ENCODE measurements at regions not wholly inside any gene's neighbourhood (a gene's known extent, or its start where the extent isn't known, plus 50 kb on each side); places are given as distances from the start of the nearest gene placed in this dataset.

DNA sequence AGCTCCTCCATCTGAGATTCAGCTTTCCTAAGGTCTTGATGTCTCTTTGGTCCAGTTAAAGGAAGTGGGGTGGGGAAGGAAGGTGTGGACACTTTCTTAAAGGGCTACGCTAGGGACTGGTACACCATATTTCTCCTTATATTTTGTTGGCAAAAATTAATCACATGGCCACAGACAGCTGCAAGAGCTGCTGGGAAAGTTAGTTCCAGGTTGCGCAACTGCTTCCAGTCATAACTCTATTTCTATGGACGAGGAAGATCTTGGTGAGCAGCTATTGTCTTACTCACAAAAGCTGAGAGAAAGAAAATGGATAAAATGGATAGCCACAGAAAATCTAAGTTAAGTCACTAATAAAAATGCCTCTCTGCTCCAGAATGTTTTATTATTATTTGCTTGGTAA, 60.7 kb upstream of the PPM1B start:
- no peaks in the 10 kb centered on the region for H3K9me3 Mint-ChIP-seq (ENCODE audit: unreplicated experiment)
- no peaks in the 10 kb centered on the region for H3K27me3 Mint-ChIP-seq (ENCODE audit: unreplicated experiment)
- H3K4me3 Mint-ChIP-seq (ENCODE audit: unreplicated experiment), result no peak overlapping the region
- no peaks in the 10 kb centered on the region for H3K36me3 Mint-ChIP-seq (ENCODE audit: unreplicated experiment)
- no peak for DNase-seq (ENCODE audit: extremely low spot score, unreplicated experiment)
- no peaks in the 10 kb centered on the region for H3K4me1 Mint-ChIP-seq (ENCODE audit: unreplicated experiment)
- H3K27ac Mint-ChIP-seq (ENCODE audit: unreplicated experiment), result no peak overlapping the region
- TF ChIP-seq, protein P1, sequence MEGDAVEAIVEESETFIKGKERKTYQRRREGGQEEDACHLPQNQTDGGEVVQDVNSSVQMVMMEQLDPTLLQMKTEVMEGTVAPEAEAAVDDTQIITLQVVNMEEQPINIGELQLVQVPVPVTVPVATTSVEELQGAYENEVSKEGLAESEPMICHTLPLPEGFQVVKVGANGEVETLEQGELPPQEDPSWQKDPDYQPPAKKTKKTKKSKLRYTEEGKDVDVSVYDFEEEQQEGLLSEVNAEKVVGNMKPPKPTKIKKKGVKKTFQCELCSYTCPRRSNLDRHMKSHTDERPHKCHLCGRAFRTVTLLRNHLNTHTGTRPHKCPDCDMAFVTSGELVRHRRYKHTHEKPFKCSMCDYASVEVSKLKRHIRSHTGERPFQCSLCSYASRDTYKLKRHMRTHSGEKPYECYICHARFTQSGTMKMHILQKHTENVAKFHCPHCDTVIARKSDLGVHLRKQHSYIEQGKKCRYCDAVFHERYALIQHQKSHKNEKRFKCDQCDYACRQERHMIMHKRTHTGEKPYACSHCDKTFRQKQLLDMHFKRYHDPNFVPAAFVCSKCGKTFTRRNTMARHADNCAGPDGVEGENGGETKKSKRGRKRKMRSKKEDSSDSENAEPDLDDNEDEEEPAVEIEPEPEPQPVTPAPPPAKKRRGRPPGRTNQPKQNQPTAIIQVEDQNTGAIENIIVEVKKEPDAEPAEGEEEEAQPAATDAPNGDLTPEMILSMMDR (IDR thresholded peaks at IDR 0.05), result no peak

DNA sequence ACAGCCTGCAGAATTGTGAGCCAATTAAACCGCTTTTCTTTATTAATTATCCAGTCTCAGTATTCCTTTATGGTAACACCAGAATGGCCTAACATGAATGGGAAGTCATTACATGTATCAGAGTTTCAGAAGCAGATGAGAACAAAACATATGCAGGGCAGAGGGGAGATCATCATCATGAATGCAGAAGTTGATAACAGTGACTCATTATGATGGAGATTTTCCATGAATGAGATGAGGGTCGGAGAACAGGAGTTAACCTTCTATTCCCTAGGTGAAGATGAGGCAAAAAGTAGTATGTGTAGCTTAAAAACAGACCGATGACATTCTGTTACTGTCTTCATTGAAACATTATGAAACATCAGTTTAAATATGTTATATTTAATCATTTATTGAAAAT, 59.5 kb upstream of the PPM1B start:
- H3K4me1 Mint-ChIP-seq (ENCODE audit: unreplicated experiment), result no peaks in the 10 kb centered on the region
- no peaks in the 10 kb centered on the region for H3K9me3 Mint-ChIP-seq (ENCODE audit: unreplicated experiment)
- no peak for DNase-seq (ENCODE audit: extremely low spot score, unreplicated experiment)
- H3K4me3 Mint-ChIP-seq (ENCODE audit: unreplicated experiment), result no peak overlapping the region
- TF ChIP-seq, protein P1 (IDR thresholded peaks at IDR 0.05), result no peak
- no peak overlapping the region for H3K27ac Mint-ChIP-seq (ENCODE audit: unreplicated experiment)
- H3K27me3 Mint-ChIP-seq (ENCODE audit: unreplicated experiment), result no peaks in the 10 kb centered on the region
- H3K36me3 Mint-ChIP-seq (ENCODE audit: unreplicated experiment), result no peaks in the 10 kb centered on the region

DNA sequence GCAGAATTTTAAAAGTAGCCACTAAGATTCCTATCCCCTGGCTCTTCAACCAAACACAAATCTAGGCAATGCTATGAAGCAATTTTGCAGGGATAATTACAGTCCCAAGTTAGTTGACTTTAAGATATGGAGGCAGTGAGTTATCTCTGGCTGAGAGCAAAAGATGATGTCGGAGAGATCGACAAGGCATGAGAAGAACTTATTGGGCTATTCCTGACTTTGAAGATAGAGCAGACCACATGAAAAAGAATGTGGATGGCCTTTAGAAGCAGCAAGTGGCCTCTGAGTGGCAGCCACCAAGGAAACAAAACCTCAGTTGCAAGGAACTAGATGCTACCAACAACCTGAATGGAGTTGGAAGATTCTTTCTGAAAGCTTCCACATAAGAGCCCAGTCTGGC, 58.2 kb upstream of the PPM1B start:
- H3K4me3 Mint-ChIP-seq (ENCODE audit: unreplicated experiment), result no peak overlapping the region
- no peak overlapping the region for H3K27ac Mint-ChIP-seq (ENCODE audit: unreplicated experiment)
- no peaks in the 10 kb centered on the region for H3K9me3 Mint-ChIP-seq (ENCODE audit: unreplicated experiment)
- H3K27me3 Mint-ChIP-seq (ENCODE audit: unreplicated experiment), result no peaks in the 10 kb centered on the region
- H3K4me1 Mint-ChIP-seq (ENCODE audit: unreplicated experiment), result no peaks in the 10 kb centered on the region
- H3K36me3 Mint-ChIP-seq (ENCODE audit: unreplicated experiment), result no peaks in the 10 kb centered on the region
- DNase-seq (ENCODE audit: extremely low spot score, unreplicated experiment), result no peak
- TF ChIP-seq, protein P1 (IDR thresholded peaks at IDR 0.05), result no peak

DNA sequence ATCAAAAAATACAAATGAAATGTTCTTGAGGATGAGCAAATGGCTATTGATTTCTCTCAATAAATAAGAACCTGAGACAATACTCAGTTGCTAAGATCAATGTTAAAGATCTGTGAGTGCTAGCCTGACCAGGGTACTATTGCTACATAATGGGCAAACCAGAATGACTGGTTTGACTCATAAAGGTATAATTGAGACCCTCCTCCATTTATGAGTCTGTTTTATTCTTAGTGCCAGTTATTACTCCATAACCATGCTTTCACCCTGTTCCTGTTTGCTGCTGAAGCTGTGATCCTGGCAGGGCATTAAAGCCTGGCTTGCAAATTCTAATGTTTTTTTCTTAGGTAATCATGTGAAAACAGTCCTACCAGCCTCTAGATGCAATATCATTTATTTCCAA, 56.6 kb upstream of the PPM1B start:
- no peaks in the 10 kb centered on the region for H3K27me3 Mint-ChIP-seq (ENCODE audit: unreplicated experiment)
- TF ChIP-seq, protein P1 (IDR thresholded peaks at IDR 0.05), result no peak
- H3K4me1 Mint-ChIP-seq (ENCODE audit: unreplicated experiment), result no peaks in the 10 kb centered on the region

DNA sequence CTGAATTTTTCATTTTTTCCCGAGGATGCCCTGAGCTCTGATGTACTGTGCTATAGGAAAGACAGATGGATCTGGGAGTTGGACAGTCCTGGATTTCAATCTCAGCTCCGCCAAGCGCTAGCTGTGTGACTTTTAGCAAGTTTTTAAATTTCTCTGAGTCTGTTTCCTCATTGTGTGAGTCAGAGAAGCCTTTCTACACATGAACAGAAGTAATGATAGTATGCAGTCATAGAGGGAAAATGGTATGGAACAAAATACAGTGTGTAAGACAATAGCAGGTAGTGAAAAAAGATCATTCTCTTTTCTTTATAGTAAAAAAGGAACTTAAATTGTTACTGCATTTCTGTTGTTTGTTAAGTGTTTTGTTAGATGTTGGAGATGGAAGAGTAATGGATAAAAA, 52.4 kb upstream of the PPM1B start:
- no peaks in the 10 kb centered on the region for H3K36me3 Mint-ChIP-seq (ENCODE audit: unreplicated experiment)
- no peaks in the 10 kb centered on the region for H3K9me3 Mint-ChIP-seq (ENCODE audit: unreplicated experiment)
- no peak for DNase-seq (ENCODE audit: extremely low spot score, unreplicated experiment)
- H3K27ac Mint-ChIP-seq (ENCODE audit: unreplicated experiment), result no peak overlapping the region
- TF ChIP-seq, protein P1 (IDR thresholded peaks at IDR 0.05), result no peak
- H3K4me3 Mint-ChIP-seq (ENCODE audit: unreplicated experiment), result no peak overlapping the region
- peaks cover 3% of the 10 kb centered on the region for H3K27me3 Mint-ChIP-seq (ENCODE audit: unreplicated experiment)
- peaks cover 4% of the 10 kb centered on the region for H3K4me1 Mint-ChIP-seq (ENCODE audit: unreplicated experiment)

More for the DNA sequence above, 56.6 kb upstream of the PPM1B start:
- no peak overlapping the region for H3K4me3 Mint-ChIP-seq (ENCODE audit: unreplicated experiment)
- no peaks in the 10 kb centered on the region for H3K9me3 Mint-ChIP-seq (ENCODE audit: unreplicated experiment)
- H3K27ac Mint-ChIP-seq (ENCODE audit: unreplicated experiment), result no peak overlapping the region
- H3K36me3 Mint-ChIP-seq (ENCODE audit: unreplicated experiment), result no peaks in the 10 kb centered on the region
- no peak for DNase-seq (ENCODE audit: extremely low spot score, unreplicated experiment)
